ENCODE measurements at regions not wholly inside any gene's neighbourhood (a gene's known extent, or its start where the extent isn't known, plus 50 kb on each side); places are given as distances from the start of the nearest gene placed in this dataset.

DNA sequence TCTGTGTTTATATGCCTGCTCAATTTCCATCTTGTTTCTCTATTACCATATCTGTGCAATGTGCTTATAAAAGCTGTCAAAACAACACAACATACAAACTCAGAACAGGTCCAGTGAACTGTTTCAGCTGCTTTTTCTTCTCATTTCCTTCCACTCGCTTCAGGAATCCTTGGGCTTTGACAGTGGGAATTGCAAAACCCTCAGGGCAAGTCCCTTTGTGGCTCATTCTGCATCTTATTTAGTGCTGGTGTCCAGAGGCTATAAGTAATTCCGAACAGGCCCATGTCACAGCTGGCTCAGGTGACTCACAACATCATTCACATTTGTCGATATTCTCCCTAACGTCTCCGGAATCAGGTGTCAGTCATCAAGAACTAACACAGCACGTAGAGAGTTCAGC is 309.9 kb upstream of the ZNF521 start:
- Histone ChIP-seq H3K27me3 (ENCODE audit: low read depth) (no peaks in the 10 kb centered on the region), H3K4me3 (no peak overlapping the region), H3K36me3 (no peaks in the 10 kb centered on the region), H3K27ac (replicated peaks) (no peak overlapping the region), H3K4me1 (no peaks in the 10 kb centered on the region), H3K9me3 (replicated peaks) (no peaks in the 10 kb centered on the region)
- no peak for DNase-seq
- TF ChIP-seq, protein P1, sequence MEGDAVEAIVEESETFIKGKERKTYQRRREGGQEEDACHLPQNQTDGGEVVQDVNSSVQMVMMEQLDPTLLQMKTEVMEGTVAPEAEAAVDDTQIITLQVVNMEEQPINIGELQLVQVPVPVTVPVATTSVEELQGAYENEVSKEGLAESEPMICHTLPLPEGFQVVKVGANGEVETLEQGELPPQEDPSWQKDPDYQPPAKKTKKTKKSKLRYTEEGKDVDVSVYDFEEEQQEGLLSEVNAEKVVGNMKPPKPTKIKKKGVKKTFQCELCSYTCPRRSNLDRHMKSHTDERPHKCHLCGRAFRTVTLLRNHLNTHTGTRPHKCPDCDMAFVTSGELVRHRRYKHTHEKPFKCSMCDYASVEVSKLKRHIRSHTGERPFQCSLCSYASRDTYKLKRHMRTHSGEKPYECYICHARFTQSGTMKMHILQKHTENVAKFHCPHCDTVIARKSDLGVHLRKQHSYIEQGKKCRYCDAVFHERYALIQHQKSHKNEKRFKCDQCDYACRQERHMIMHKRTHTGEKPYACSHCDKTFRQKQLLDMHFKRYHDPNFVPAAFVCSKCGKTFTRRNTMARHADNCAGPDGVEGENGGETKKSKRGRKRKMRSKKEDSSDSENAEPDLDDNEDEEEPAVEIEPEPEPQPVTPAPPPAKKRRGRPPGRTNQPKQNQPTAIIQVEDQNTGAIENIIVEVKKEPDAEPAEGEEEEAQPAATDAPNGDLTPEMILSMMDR (IDR thresholded peaks at IDR 0.05; ENCODE audit: borderline replicate concordance), result no peak
- intact Hi-C loops (cut with micrococcal nuclease), result no loop called here

DNA sequence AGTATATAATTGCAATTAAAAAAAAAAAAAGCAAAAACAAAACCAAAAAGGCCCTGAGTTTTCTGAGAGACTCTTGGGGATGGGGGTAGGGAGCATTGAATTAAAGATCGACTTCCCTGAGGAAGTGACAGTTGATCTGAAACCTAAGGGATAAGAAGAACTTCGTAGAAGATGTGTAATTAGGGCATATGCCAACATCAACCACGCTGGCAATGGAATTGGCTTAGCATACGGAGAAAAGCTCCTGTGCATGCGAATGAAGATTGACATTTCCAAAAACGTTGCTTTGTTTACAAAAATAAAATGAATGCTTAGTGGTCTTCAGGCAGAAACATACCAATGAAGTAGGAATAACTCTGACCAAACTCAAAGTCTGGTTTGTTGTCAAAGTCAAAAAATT is 307.6 kb upstream of the ZNF521 start:
- Histone ChIP-seq H3K9me3 (replicated peaks) (no peaks in the 10 kb centered on the region), H3K27ac (replicated peaks) (no peak overlapping the region), H3K4me1 (no peaks in the 10 kb centered on the region), H3K4me3 (no peak overlapping the region), H3K36me3 (no peaks in the 10 kb centered on the region), H3K27me3 (ENCODE audit: low read depth) (no peaks in the 10 kb centered on the region)
- DNase-seq, result no peak
- TF ChIP-seq, protein P1 (IDR thresholded peaks at IDR 0.05; ENCODE audit: borderline replicate concordance), result no peak
- intact Hi-C loops (cut with micrococcal nuclease), result no loop called here

DNA sequence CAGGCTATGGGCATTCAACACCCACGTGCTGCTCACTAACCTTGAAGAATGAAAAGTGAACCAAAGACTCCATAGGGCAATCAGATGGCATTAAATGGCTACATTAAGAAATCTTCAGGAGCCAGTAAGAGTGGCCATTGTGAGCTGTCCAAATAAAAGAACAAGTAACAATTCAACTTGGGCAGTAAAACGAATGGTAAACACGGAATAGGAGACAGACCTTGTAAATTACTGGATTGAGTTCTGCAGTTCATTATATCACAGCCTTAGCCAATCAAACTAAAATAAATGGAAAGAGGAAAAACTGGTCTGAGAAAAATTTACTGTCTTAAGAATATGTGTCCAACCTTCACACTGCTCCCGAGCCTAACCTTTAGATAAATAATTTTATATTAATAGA is 306.5 kb upstream of the ZNF521 start:
- no peaks in the 10 kb centered on the region for H3K9me3 ChIP-seq (replicated peaks)
- no peak overlapping the region for H3K27ac ChIP-seq (replicated peaks)
- H3K4me3 ChIP-seq, result no peak overlapping the region
- H3K4me1 ChIP-seq, result no peaks in the 10 kb centered on the region
- intact Hi-C loops (cut with micrococcal nuclease), result no loop called here
- DNase-seq, result no peak
- H3K27me3 ChIP-seq (ENCODE audit: low read depth), result no peaks in the 10 kb centered on the region
- H3K36me3 ChIP-seq, result no peaks in the 10 kb centered on the region
- TF ChIP-seq, protein P1 (IDR thresholded peaks at IDR 0.05; ENCODE audit: borderline replicate concordance), result no peak

DNA sequence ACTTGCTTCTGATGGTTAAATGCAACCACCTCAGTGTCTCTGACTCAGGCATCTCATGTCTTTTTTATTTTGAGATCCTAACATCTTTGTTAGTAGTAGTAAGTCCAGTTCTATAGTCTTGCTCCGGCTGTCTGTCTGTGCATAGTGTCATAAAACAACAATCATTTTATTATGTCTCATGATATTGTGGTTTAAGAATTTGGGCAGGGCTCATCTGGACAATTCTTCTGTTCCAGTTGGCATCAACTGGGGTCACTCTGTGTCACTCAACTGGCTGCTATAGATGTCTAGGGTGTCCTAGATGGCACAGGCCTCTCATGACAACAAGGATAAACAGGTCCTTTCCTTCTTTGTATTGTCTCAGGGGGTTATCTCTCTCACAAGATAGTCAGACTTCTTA is 299.6 kb upstream of the ZNF521 start:
- no peaks in the 10 kb centered on the region for H3K27me3 ChIP-seq (ENCODE audit: low read depth)
- intact Hi-C loops (cut with micrococcal nuclease), result no loop called here
- H3K27ac ChIP-seq (replicated peaks), result no peak overlapping the region
- TF ChIP-seq, protein P1 (IDR thresholded peaks at IDR 0.05; ENCODE audit: borderline replicate concordance), result no peak
- no peak overlapping the region for H3K4me3 ChIP-seq
- H3K9me3 ChIP-seq (replicated peaks), result no peaks in the 10 kb centered on the region
- H3K4me1 ChIP-seq, result no peaks in the 10 kb centered on the region
- no peaks in the 10 kb centered on the region for H3K36me3 ChIP-seq
- DNase-seq, result no peak

DNA sequence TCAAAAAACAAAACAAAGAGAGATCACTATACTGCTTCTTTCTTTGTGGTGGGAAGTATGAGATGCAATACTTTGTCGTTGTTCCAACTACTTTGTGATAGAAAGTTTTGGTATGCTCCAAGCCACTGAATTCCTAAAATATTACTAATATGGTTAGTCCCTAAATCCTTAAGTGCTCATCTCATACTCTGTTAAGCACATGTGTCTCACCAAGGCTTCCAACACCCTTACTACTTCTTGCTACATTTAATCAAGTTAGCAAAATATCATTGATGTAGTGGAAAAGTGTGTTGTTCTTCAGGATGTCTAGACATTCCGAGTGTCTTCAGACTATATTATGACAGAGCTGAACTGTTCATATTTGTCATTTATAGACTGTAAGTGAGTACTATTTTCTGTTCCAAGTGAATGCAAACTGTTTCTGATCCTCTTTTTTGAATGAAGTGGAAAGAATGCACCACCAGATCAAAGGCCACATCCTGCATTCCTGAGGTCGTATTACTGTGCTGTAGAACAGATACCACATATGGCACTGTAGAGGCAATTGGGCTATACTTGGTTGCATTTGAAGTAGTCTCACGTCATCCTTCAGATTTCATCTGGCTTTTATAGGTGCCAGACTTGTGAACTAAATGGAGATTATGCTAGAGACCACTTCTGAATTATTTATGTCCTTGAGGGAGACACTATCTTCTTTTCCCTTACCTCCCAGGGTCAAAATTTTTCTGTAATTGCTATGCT is 298.4 kb upstream of the ZNF521 start:
- DNase-seq, result no peak
- no peak overlapping the region for H3K4me3 ChIP-seq
- no peaks in the 10 kb centered on the region for H3K4me1 ChIP-seq
- TF ChIP-seq, protein P1 (IDR thresholded peaks at IDR 0.05; ENCODE audit: borderline replicate concordance), result no peak
- intact Hi-C loops (cut with micrococcal nuclease), result no loop called here
- H3K36me3 ChIP-seq, result no peaks in the 10 kb centered on the region
- H3K9me3 ChIP-seq (replicated peaks), result no peaks in the 10 kb centered on the region
- no peaks in the 10 kb centered on the region for H3K27me3 ChIP-seq (ENCODE audit: low read depth)
- no peak overlapping the region for H3K27ac ChIP-seq (replicated peaks)
